ENCODE measurements at regions not wholly inside any gene's neighbourhood (a gene's known extent, or its start where the extent isn't known, plus 50 kb on each side); places are given as distances from the start of the nearest gene placed in this dataset.
"Not testable (repeated sequence)": the region's sequence is repeated elsewhere in the genome, so short reads cannot be mapped to it uniquely, and the experiment has no call there.

- DNase-seq, result no peak
Measured at GRCh38 chr11:97732011-97732632, 1288.6 kb upstream of the CNTN5 start.

- no peak for DNase-seq
Measured at GRCh38 chr11:97738751-97739150, 1282.0 kb upstream of the CNTN5 start.

GRCh38 chr11:97739932-97740800 lies 1280.6 kb upstream of the CNTN5 start:
- DNase-seq, result no peak

- DNase-seq, result no peak
Measured at GRCh38 chr11:97740801-97741151, 1280.0 kb upstream of the CNTN5 start.

GRCh38 chr11:97742717-97743116 lies 1278.0 kb upstream of the CNTN5 start:
- DNase-seq, result no peak

- no peak for DNase-seq
Measured at GRCh38 chr11:97743205-97743742, 1277.5 kb upstream of the CNTN5 start.

- no peak for DNase-seq
Measured at GRCh38 chr11:97745515-97746050, 1275.2 kb upstream of the CNTN5 start.

GRCh38 chr11:97746818-97747217 lies 1273.9 kb upstream of the CNTN5 start:
- DNase-seq, result no peak

GRCh38 chr11:97751405-97751804 lies 1269.3 kb upstream of the CNTN5 start:
- no peak for DNase-seq

GRCh38 chr11:97751952-97752351 lies 1268.8 kb upstream of the CNTN5 start:
- DNase-seq, result no peak

GRCh38 chr11:97754976-97755375 lies 1265.8 kb upstream of the CNTN5 start:
- no peak for DNase-seq

GRCh38 chr11:97756571-97757335 lies 1264.0 kb upstream of the CNTN5 start:
- DNase-seq, result no peak

- DNase-seq, result no peak
Measured at GRCh38 chr11:97761175-97761574, 1259.6 kb upstream of the CNTN5 start.

GRCh38 chr11:97764193-97764592 lies 1256.6 kb upstream of the CNTN5 start:
- DNase-seq, result no peak

GRCh38 chr11:97764605-97765004 lies 1256.1 kb upstream of the CNTN5 start:
- DNase-seq, result no peak

GRCh38 chr11:97770570-97770969 lies 1250.2 kb upstream of the CNTN5 start:
- no peak for DNase-seq

- DNase-seq, result no peak
Measured at GRCh38 chr11:97772705-97773104, 1248.0 kb upstream of the CNTN5 start.

- DNase-seq, result not testable (repeated sequence)
Measured at GRCh38 chr11:97784388-97784787, 1236.4 kb upstream of the CNTN5 start.

GRCh38 chr11:97786961-97787360 lies 1233.8 kb upstream of the CNTN5 start:
- no peak for DNase-seq

GRCh38 chr11:97794876-97795275 lies 1225.9 kb upstream of the CNTN5 start:
- no peak for DNase-seq

GRCh38 chr11:97800891-97801290 lies 1219.9 kb upstream of the CNTN5 start:
- DNase-seq, result no peak

GRCh38 chr11:97814325-97814959 lies 1206.3 kb upstream of the CNTN5 start:
- DNase-seq, result no peak

GRCh38 chr11:97815667-97816066 lies 1205.1 kb upstream of the CNTN5 start:
- DNase-seq, result no peak

All from activated gamma-delta T cell (primary cell).